ENCODE measurements at regions not wholly inside any gene's neighbourhood (a gene's known extent, or its start where the extent isn't known, plus 50 kb on each side); places are given as distances from the start of the nearest gene placed in this dataset.

GRCh38 chr19:16014923-16015804, 61.1 kb upstream of the TPM4 start:
- intact Hi-C loops (cut with DNase I): no loop called here
- Histone ChIP-seq H3K27ac (no peak overlapping the region), H3K27me3 (no peaks in the 10 kb centered on the region), H3K4me1 (no peaks in the 10 kb centered on the region), H3K9me3 (no peaks in the 10 kb centered on the region), H3K4me3 (no peak overlapping the region), H3K36me3 (replicated peaks in 1 of 2; ENCODE audit: insufficient read depth in 1 of 2, low read depth in 2 of 2) (no peaks in the 10 kb centered on the region)
- WGBS, 2 donors: 88 to 98% methylated on average over 13 to 19 of the region's 19 CpGs
- DNase-seq (peak in 1 of 4 donors; percentile 10), ATAC-seq (no peak)
- TF ChIP-seq POLR2A (IDR thresholded peaks at IDR 0.05): no peak
- TF ChIP-seq, protein P1, sequence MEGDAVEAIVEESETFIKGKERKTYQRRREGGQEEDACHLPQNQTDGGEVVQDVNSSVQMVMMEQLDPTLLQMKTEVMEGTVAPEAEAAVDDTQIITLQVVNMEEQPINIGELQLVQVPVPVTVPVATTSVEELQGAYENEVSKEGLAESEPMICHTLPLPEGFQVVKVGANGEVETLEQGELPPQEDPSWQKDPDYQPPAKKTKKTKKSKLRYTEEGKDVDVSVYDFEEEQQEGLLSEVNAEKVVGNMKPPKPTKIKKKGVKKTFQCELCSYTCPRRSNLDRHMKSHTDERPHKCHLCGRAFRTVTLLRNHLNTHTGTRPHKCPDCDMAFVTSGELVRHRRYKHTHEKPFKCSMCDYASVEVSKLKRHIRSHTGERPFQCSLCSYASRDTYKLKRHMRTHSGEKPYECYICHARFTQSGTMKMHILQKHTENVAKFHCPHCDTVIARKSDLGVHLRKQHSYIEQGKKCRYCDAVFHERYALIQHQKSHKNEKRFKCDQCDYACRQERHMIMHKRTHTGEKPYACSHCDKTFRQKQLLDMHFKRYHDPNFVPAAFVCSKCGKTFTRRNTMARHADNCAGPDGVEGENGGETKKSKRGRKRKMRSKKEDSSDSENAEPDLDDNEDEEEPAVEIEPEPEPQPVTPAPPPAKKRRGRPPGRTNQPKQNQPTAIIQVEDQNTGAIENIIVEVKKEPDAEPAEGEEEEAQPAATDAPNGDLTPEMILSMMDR (IDR thresholded peaks at IDR 0.05): no peak

- DNase-seq (peak in 1 of 4 donors; percentile 2), ATAC-seq (no peak)
- Histone ChIP-seq H3K27me3 (no peaks in the 10 kb centered on the region), H3K4me3 (no peak overlapping the region), H3K4me1 (no peaks in the 10 kb centered on the region), H3K36me3 (replicated peaks in 1 of 2; ENCODE audit: insufficient read depth in 1 of 2, low read depth in 2 of 2) (no peaks in the 10 kb centered on the region), H3K9me3 (no peaks in the 10 kb centered on the region), H3K27ac (no peak overlapping the region)
- intact Hi-C loops (cut with DNase I): no loop called here
- WGBS, 2 donors: 82 to 100% methylated on average over 1 to 3 of the region's 3 CpGs
- TF ChIP-seq, protein P1 (IDR thresholded peaks at IDR 0.05): no peak
- TF ChIP-seq POLR2A (IDR thresholded peaks at IDR 0.05): no peak
These were observed 60.5 kb upstream of the TPM4 start for GRCh38 chr19:16015805-16016173.

GRCh38 chr19:16016226-16017137, 59.8 kb upstream of the TPM4 start:
- peak in 1 of 4 donors; percentile 3 for DNase-seq
- H3K27ac ChIP-seq: no peak overlapping the region
- H3K36me3 ChIP-seq (replicated peaks in 1 of 2; ENCODE audit: insufficient read depth in 1 of 2, low read depth in 2 of 2): no peaks in the 10 kb centered on the region
- WGBS, 2 donors: 80 to 91% methylated on average over 4 to 15 of the region's 15 CpGs
- no peaks in the 10 kb centered on the region for H3K9me3 ChIP-seq
- H3K27me3 ChIP-seq: no peaks in the 10 kb centered on the region
- no peak for ATAC-seq
- TF ChIP-seq POLR2A (IDR thresholded peaks at IDR 0.05): no peak
- TF ChIP-seq, protein P1 (IDR thresholded peaks at IDR 0.05): no peak
- H3K4me1 ChIP-seq: no peaks in the 10 kb centered on the region
- intact Hi-C loops (cut with DNase I): no loop called here
- no peak overlapping the region for H3K4me3 ChIP-seq

- no peak for ATAC-seq
- TF ChIP-seq POLR2A (IDR thresholded peaks at IDR 0.05): no peak
- TF ChIP-seq, protein P1 (IDR thresholded peaks at IDR 0.05): no peak
- WGBS, 2 donors: 92% methylated on average over 8 to 9 of the region's 11 CpGs
- H3K36me3 ChIP-seq (replicated peaks in 1 of 2; ENCODE audit: insufficient read depth in 1 of 2, low read depth in 2 of 2): no peaks in the 10 kb centered on the region
- H3K27me3 ChIP-seq: no peaks in the 10 kb centered on the region
- intact Hi-C loops (cut with DNase I): no loop called here
- no peak overlapping the region for H3K27ac ChIP-seq
- no peak overlapping the region for H3K4me3 ChIP-seq
- no peak for DNase-seq
- H3K4me1 ChIP-seq: no peaks in the 10 kb centered on the region
- no peaks in the 10 kb centered on the region for H3K9me3 ChIP-seq
These were observed 59.2 kb upstream of the TPM4 start for GRCh38 chr19:16017138-16017490.

All from body of pancreas (tissue), 4 donors.